ENCODE measurements at regions not wholly inside any gene's neighbourhood (a gene's known extent, or its start where the extent isn't known, plus 50 kb on each side); places are given as distances from the start of the nearest gene placed in this dataset.
"Not testable (repeated sequence)": the region's sequence is repeated elsewhere in the genome, so short reads cannot be mapped to it uniquely, and the experiment has no call there.

- no peak for DNase-seq (ENCODE audit: low read depth)
Observed at GRCh38 chr16:85220964-85221731, 108.9 kb upstream of the CIBAR2 start.

- DNase-seq (ENCODE audit: low read depth): no peak
Observed at GRCh38 chr16:85221771-85222154, 109.5 kb upstream of the CIBAR2 start.

- DNase-seq (ENCODE audit: low read depth): no peak
Observed at GRCh38 chr16:85222155-85222863, 110.0 kb upstream of the CIBAR2 start.

GRCh38 chr16:85225257-85225656 is 113.0 kb upstream of the CIBAR2 start:
- DNase-seq (ENCODE audit: low read depth): no peak

- DNase-seq (ENCODE audit: low read depth): no peak
Observed at GRCh38 chr16:85225721-85226120, 113.4 kb upstream of the CIBAR2 start.

- DNase-seq (ENCODE audit: low read depth): peak; percentile 69
Observed at GRCh38 chr16:85227084-85227945, 115.0 kb upstream of the CIBAR2 start.

- DNase-seq (ENCODE audit: low read depth): no peak
Observed at GRCh38 chr16:85227946-85228862, 115.9 kb upstream of the CIBAR2 start.

- DNase-seq (ENCODE audit: low read depth): no peak
Observed at GRCh38 chr16:85228970-85229430, 116.7 kb upstream of the CIBAR2 start.

GRCh38 chr16:85229869-85230462 is 117.7 kb upstream of the CIBAR2 start:
- DNase-seq (ENCODE audit: low read depth): no peak

GRCh38 chr16:85230764-85231383 is 118.6 kb upstream of the CIBAR2 start:
- DNase-seq (ENCODE audit: low read depth): not testable (repeated sequence)

GRCh38 chr16:85231959-85232358 is 119.7 kb upstream of the CIBAR2 start:
- peak; percentile 66 for DNase-seq (ENCODE audit: low read depth)

- DNase-seq (ENCODE audit: low read depth): no peak
Observed at GRCh38 chr16:85232369-85233142, 120.3 kb upstream of the CIBAR2 start.

- DNase-seq (ENCODE audit: low read depth): no peak
Observed at GRCh38 chr16:85233516-85233915, 121.2 kb upstream of the CIBAR2 start.

- DNase-seq (ENCODE audit: low read depth): peak; percentile 58
Observed at GRCh38 chr16:85234310-85235204, 122.3 kb upstream of the CIBAR2 start.

GRCh38 chr16:85235991-85236817 is 123.9 kb upstream of the CIBAR2 start:
- no peak for DNase-seq (ENCODE audit: low read depth)

- peak; percentile 34 for DNase-seq (ENCODE audit: low read depth)
Observed at GRCh38 chr16:85236818-85237150, 124.5 kb upstream of the CIBAR2 start.

GRCh38 chr16:85237817-85238216 is 125.5 kb upstream of the CIBAR2 start:
- no peak for DNase-seq (ENCODE audit: low read depth)
